K562 (cell line): ENCODE measurements at regions not wholly inside any gene's neighbourhood (a gene's known extent, or its start where the extent isn't known, plus 50 kb on each side); places are given as distances from the start of the nearest gene placed in this dataset.

Experiments
- ARID4B ChIP-seq: sonication (generic); formaldehyde crosslinking; IDR thresholded peaks from 2 replicates; pipeline ENCODE4 v1.8.0; 2022; ENCODE audit warnings: mild to moderate bottlenecking, missing genetic modification reagents
- ATF2 ChIP-seq: sonication (generic); formaldehyde crosslinking; IDR thresholded peaks from 2 replicates; pipeline ENCODE4 v1.8.1; 2022; ENCODE audit warnings: missing genetic modification reagents
- EHMT2 ChIP-seq: fragments of 450-650 bp; IDR thresholded peaks from 2 replicates; pipeline ENCODE4 v1.6.1; 2018; ENCODE audit warnings: antibody characterized with exemption
- MAFG ChIP-seq: fragments of 450-650 bp; conservative IDR thresholded peaks from 2 replicates; pipeline ENCODE4 v1.6.1; 2016; ENCODE audit warnings: missing genetic modification characterization, missing compliant biosample characterization
- MCM7 ChIP-seq, 2 experiments: fragments of 450-650 bp; IDR thresholded peaks; 2 replicates each; pipeline ENCODE4 v1.6.1; 2016 to 2018
- NR2C2 ChIP-seq, 2 experiments: fragments of 200-800 bp in 1 of 2; sonication (Bioruptor generic) in 1 of 2; sonication (generic) in 1 of 2; formaldehyde crosslinking in 1 of 2; IDR thresholded peaks; 2 replicates each; pipeline versions ENCODE4 v1.6.1 to v1.8.0; 2016 to 2022; ENCODE audit warnings: mild to moderate bottlenecking in 1 of 2, missing compliant biosample characterization in 1 of 2, missing genetic modification characterization in 1 of 2, missing genetic modification reagents in 1 of 2
- POLR2A ChIP-seq: fragments of 450-650 bp; conservative IDR thresholded peaks from 2 replicates; pipeline ENCODE4 v1.6.1; 2016
- RB1 ChIP-seq: fragments of 450-650 bp; IDR thresholded peaks from 2 replicates; pipeline ENCODE4 v1.6.1; 2017; ENCODE audit warnings: low read depth, mild to moderate bottlenecking
- REST ChIP-seq, 2 experiments: fragments of 450-650 bp; formaldehyde crosslinking in 1 of 2; IDR thresholded peaks; 2 replicates each; pipeline versions ENCODE4 v1.4.0 to v1.6.1; 2014 to 2020; ENCODE audit warnings: mild to moderate bottlenecking in 2 of 2, borderline replicate concordance in 1 of 2, low read depth in 1 of 2
- STAT5B ChIP-seq: fragments of 250-450 bp; sonication (Bioruptor Pico); IDR thresholded peaks from 2 replicates; pipeline ENCODE4 v1.8.0; 2021; ENCODE audit warnings: mild to moderate bottlenecking, inconsistent platforms
- ZBTB34 ChIP-seq: fragments of 250-450 bp; sonication (Bioruptor Pico); IDR thresholded peaks from 2 replicates; pipeline ENCODE4 v1.8.0; 2021; ENCODE audit warnings: mild to moderate bottlenecking, moderate library complexity
- ZNF239 ChIP-seq: fragments of 250-450 bp; sonication (Bioruptor Pico); IDR thresholded peaks from 2 replicates; pipeline ENCODE4 v1.4.0; 2020; ENCODE audit warnings: mild to moderate bottlenecking
- ZNF707 ChIP-seq: fragments of 250-450 bp; sonication (Bioruptor Pico); conservative IDR thresholded peaks from 2 replicates; pipeline ENCODE4 v1.8.0; 2022; ENCODE audit warnings: inconsistent platforms, mild to moderate bottlenecking, moderate library complexity

- no peak for TF ChIP-seq MAFG (tag)
- TF ChIP-seq ARID4B (CRISPR knock-in tag): no peak
- TF ChIP-seq ZNF707 (CRISPR knock-in tag): no peak
- no peak for TF ChIP-seq MCM7 (IDR thresholded peaks at IDR 0.05)
- TF ChIP-seq NR2C2 (CRISPR knock-in tag; IDR thresholded peaks at IDR 0.05): no peak
- TF ChIP-seq NR2C2 (tag; IDR thresholded peaks at IDR 0.05): peak; percentile 79
- no peak for TF ChIP-seq EHMT2
- no peak for TF ChIP-seq ZNF239 (CRISPR knock-in tag)
- no peak for TF ChIP-seq POLR2A
- no peak for TF ChIP-seq REST (IDR thresholded peaks at IDR 0.05; ENCODE audit: borderline replicate concordance)
- no peak for TF ChIP-seq REST (CRISPR knock-in tag; IDR thresholded peaks at IDR 0.05; ENCODE audit: low read depth)
- TF ChIP-seq RB1: no peak
- TF ChIP-seq ZBTB34: no peak
- no peak for TF ChIP-seq STAT5B (CRISPR knock-in tag)
- TF ChIP-seq ATF2 (CRISPR knock-in tag): no peak
Measured at GRCh38 chr18:3340015-3340681, 78.2 kb downstream of the MYL12B start (continued).
